HCT116 (cell line): ENCODE measurements at regions not wholly inside any gene's neighbourhood (a gene's known extent, or its start where the extent isn't known, plus 50 kb on each side); places are given as distances from the start of the nearest gene placed in this dataset.

Experiments used
- ATAC-seq: fragments of 200-7000 bp; cut with Tn5 transposase; 2 replicates; pipeline ENCODE4 v1.9.1; 2020; ENCODE audit warnings: mild to moderate bottlenecking, moderate library complexity
- BruUV-seq: library from RNA; stranded (reverse); fragments of 400-500 nt; replicated peaks from 2 replicates; lab custom pipeline; 2021; lab: Mats Ljungman, UMichigan
- CTCF ChIA-PET: fragments of 300-600 bp; sonication (Branson Sonifier 250); formaldehyde crosslinking; loops from one replicate; lab custom pipeline; 2021; ENCODE audit warnings: antibody characterized with exemption; lab: Charles Lee
- POLR2A ChIA-PET: fragments of 300-600, 350-600 bp; sonication (Branson Sonifier 250); formaldehyde crosslinking; loops from one replicate; lab custom pipeline; 2021; ENCODE audit warnings: antibody characterized with exemption; lab: Charles Lee
- RAD21 ChIA-PET, 2 experiments: fragments of 300-600 bp; sonication (Branson Sonifier 250); formaldehyde crosslinking; loops; one replicate each; lab custom pipeline; 2023; ENCODE audit warnings: low total read pairs in 2 of 2; ENCODE audit not compliant: uncharacterized antibody in 2 of 2, unreplicated experiment in 2 of 2, low non-redundant PET in 1 of 2; lab: Charles Lee
- DNase-seq: peaks from one replicate; pipeline ENCODE4 v3.0.0-alpha.2; 2010; ENCODE audit warnings: low read depth, low spot score
- H2AFZ ChIP-seq: fragments of 200-600 bp; shearing (Covaris generic), sonication (generic); 2 replicates; pipeline ENCODE4 v1.6.1; 2017; ENCODE audit warnings: low read depth, mixed run types, mixed read lengths, antibody characterized with exemption, low read length; ENCODE audit not compliant: poor library complexity, severe bottlenecking
- H3K27ac ChIP-seq: 2 replicates; pipeline ENCODE4 v1.5.1; 2012; ENCODE audit warnings: low read depth, low read length
- H3K27me3 ChIP-seq: fragments of 200-600 bp; sonication (generic); 2 replicates; pipeline ENCODE4 v1.6.1; 2016; ENCODE audit warnings: mixed run types, low read length, mixed read lengths; ENCODE audit not compliant: insufficient read depth
- H3K36me3 ChIP-seq, 2 experiments: fragments of 200-500 bp in 1 of 2; fragments of 200-600 bp in 1 of 2; sonication (Bioruptor generic) in 1 of 2; sonication (generic) in 1 of 2; 2 replicates each; pipeline versions ENCODE4 v1.5.1 to v1.6.1; 2014 to 2016; ENCODE audit warnings: low read length in 2 of 2, inconsistent platforms in 1 of 2, mixed read lengths in 1 of 2, mixed run types in 1 of 2; ENCODE audit not compliant: insufficient read depth in 2 of 2, control insufficient read depth in 1 of 2
- H3K4me1 ChIP-seq, 2 experiments: fragments of 200-600 bp in 1 of 2; sonication (generic) in 1 of 2; 2 replicates each; pipeline versions ENCODE4 v1.5.1 to v1.6.1; 2012 to 2017; ENCODE audit warnings: low read length in 2 of 2, inconsistent platforms in 1 of 2, mild to moderate bottlenecking in 1 of 2, mixed read lengths in 1 of 2, mixed run types in 1 of 2, moderate library complexity in 1 of 2; ENCODE audit not compliant: insufficient read depth in 2 of 2, control insufficient read depth in 1 of 2
- H3K4me2 ChIP-seq: fragments of 200-600 bp; sonication (generic); 2 replicates; pipeline ENCODE4 v1.6.1; 2017; ENCODE audit warnings: mixed run types, low read length, mixed read lengths
- H3K4me3 ChIP-seq, 2 experiments: fragments of 200-600 bp in 1 of 2; sonication (generic) in 1 of 2; replicated peaks in 1 of 2; 2 replicates each; pipeline ENCODE4 v1.5.1; 2011 to 2016; ENCODE audit warnings: low read length in 2 of 2, control low read depth in 1 of 2, low read depth in 1 of 2, mild to moderate bottlenecking in 1 of 2, mixed read lengths in 1 of 2, mixed run types in 1 of 2
- H3K79me2 ChIP-seq: fragments of 200-600 bp; sonication (generic); 2 replicates; pipeline ENCODE4 v1.6.1; 2017; ENCODE audit warnings: mild to moderate bottlenecking, mixed run types, low read length, moderate library complexity, mixed read lengths; ENCODE audit not compliant: insufficient read depth
- H3K9ac ChIP-seq: fragments of 200-600 bp; sonication (generic); 2 replicates; pipeline ENCODE4 v1.6.1; 2016; ENCODE audit warnings: low read length, mixed read lengths
- H3K9me2 ChIP-seq: fragments of 200-600 bp; sonication (generic), shearing (Covaris generic); 2 replicates; pipeline ENCODE4 v1.6.1; 2017; ENCODE audit warnings: mixed run types, mild to moderate bottlenecking, moderate library complexity; ENCODE audit not compliant: insufficient read depth
- H3K9me3 ChIP-seq, 2 experiments: fragments of 200-500 bp in 1 of 2; fragments of 200-600 bp in 1 of 2; sonication (Bioruptor generic) in 1 of 2; sonication (generic) in 1 of 2; 2 replicates each; pipeline ENCODE4 v1.6.1; 2014 to 2017; ENCODE audit warnings: low read length in 2 of 2, mixed read lengths in 2 of 2, inconsistent platforms in 1 of 2, low read depth in 1 of 2, mild to moderate bottlenecking in 1 of 2, mixed run types in 1 of 2, moderate library complexity in 1 of 2; ENCODE audit not compliant: control insufficient read depth in 1 of 2, insufficient read depth in 1 of 2
- H4K20me1 ChIP-seq: fragments of 200-600 bp; sonication (generic), shearing (Covaris generic); 2 replicates; pipeline ENCODE4 v1.6.1; 2017; ENCODE audit warnings: mixed run types, mild to moderate bottlenecking, moderate library complexity; ENCODE audit not compliant: insufficient read depth
- CBX3 ChIP-seq: IDR thresholded peaks from 2 replicates; pipeline ENCODE4 v1.6.1; 2012; ENCODE audit warnings: low read depth
- EGR1 ChIP-seq: IDR thresholded peaks from 2 replicates; pipeline ENCODE4 v1.6.1; 2012; ENCODE audit warnings: low read depth
- ELF1 ChIP-seq: IDR thresholded peaks from 2 replicates; pipeline ENCODE4 v1.6.1; 2012; ENCODE audit warnings: low read depth, borderline replicate concordance
- EZH2 ChIP-seq: fragments of 200-600 bp; sonication (generic); IDR thresholded peaks from 2 replicates; pipeline ENCODE4 v1.6.1; 2017; ENCODE audit warnings: antibody characterized with exemption, mixed run types
- EZH2phosphoT487 ChIP-seq: fragments of 200-600 bp; IDR thresholded peaks from 2 replicates; pipeline ENCODE4 v1.6.1; 2018; ENCODE audit warnings: antibody characterized with exemption, borderline replicate concordance
- JUND ChIP-seq: IDR thresholded peaks from 2 replicates; pipeline ENCODE4 v1.6.1; 2012
- POLR2A ChIP-seq: IDR thresholded peaks from 2 replicates; pipeline ENCODE4 v1.7.0; 2011; ENCODE audit warnings: borderline replicate concordance; ENCODE audit not compliant: insufficient read depth, insufficient read length; ENCODE audit errors: extremely low read depth
- POLR2AphosphoS5 ChIP-seq: IDR thresholded peaks from 2 replicates; pipeline ENCODE4 v1.6.1; 2011; ENCODE audit warnings: mild to moderate bottlenecking, low read depth, low read length, moderate library complexity
- RAD21 ChIP-seq: IDR thresholded peaks from 2 replicates; pipeline ENCODE4 v1.6.1; 2012; ENCODE audit warnings: low read depth, mild to moderate bottlenecking
- REST ChIP-seq: IDR thresholded peaks from 2 replicates; pipeline ENCODE4 v1.6.1; 2012; ENCODE audit warnings: low read depth
- SP1 ChIP-seq: IDR thresholded peaks from 2 replicates; pipeline ENCODE4 v1.6.1; 2012; ENCODE audit warnings: low read depth
- SRF ChIP-seq: IDR thresholded peaks from 2 replicates; pipeline ENCODE4 v1.6.1; 2012; ENCODE audit warnings: low read depth
- TCF7L2 ChIP-seq: IDR thresholded peaks from 2 replicates; pipeline ENCODE4 v1.7.0; 2011; ENCODE audit warnings: borderline replicate concordance, inconsistent platforms; ENCODE audit not compliant: insufficient read depth, insufficient read length; ENCODE audit errors: extremely low read depth
- YY1 ChIP-seq: IDR thresholded peaks from 2 replicates; pipeline ENCODE4 v1.6.1; 2011; ENCODE audit warnings: low read length, low read depth, moderate library complexity, mild to moderate bottlenecking; ENCODE audit not compliant: insufficient replicate concordance; ENCODE audit errors: extremely low read depth
- ZFX ChIP-seq: fragments of 450-650 bp; IDR thresholded peaks from 2 replicates; pipeline ENCODE4 v1.6.1; 2017
- ZNF274 ChIP-seq: fragments of 200-500 bp; sonication (Bioruptor generic); IDR thresholded peaks from 2 replicates; pipeline ENCODE4 v1.6.1; 2014; ENCODE audit warnings: mild to moderate bottlenecking, low read depth, low read length, inconsistent platforms
- intact Hi-C: fragments of 100-400 bp; cut with micrococcal nuclease; formaldehyde crosslinking; loops from 2 replicates; pipeline ENCODE4 v1.10.0; 2022
- TF ChIP-seq, protein P1 (sequence below): IDR thresholded peaks from 2 replicates; pipeline ENCODE4 v1.6.1; 2012
- TF ChIP-seq, protein P2 (sequence below): IDR thresholded peaks from 2 replicates; pipeline ENCODE4 v1.6.1; 2012
- TF ChIP-seq, protein P3 (sequence below): IDR thresholded peaks from 2 replicates; pipeline ENCODE4 v1.6.1; 2011; ENCODE audit warnings: mild to moderate bottlenecking, low read length, moderate library complexity; ENCODE audit not compliant: insufficient replicate concordance; ENCODE audit errors: extremely low read depth
- TF ChIP-seq, protein P4 (sequence below), 3 experiments: fragments of 200-600 bp in 1 of 3; sonication (generic) in 1 of 3; IDR thresholded peaks in 2 of 3; conservative IDR thresholded peaks in 1 of 3; 2 replicates each; pipeline ENCODE4 v1.5.1; 2012 to 2017; ENCODE audit warnings: low read depth in 2 of 3, low read length in 2 of 3, antibody characterized with exemption in 1 of 3, borderline replicate concordance in 1 of 3, control low read depth in 1 of 3, mild to moderate bottlenecking in 1 of 3, mixed read lengths in 1 of 3, mixed run types in 1 of 3, moderate library complexity in 1 of 3; ENCODE audit not compliant: insufficient read depth in 1 of 3

- CTCF ChIA-PET, result no interaction called here
- H3K4me1 ChIP-seq, result no peaks in the 10 kb centered on the region
- H3K9me3 ChIP-seq, result no peaks in the 10 kb centered on the region
- no peak overlapping the region for H2AFZ ChIP-seq
- no peaks in the 10 kb centered on the region for H3K27me3 ChIP-seq
- no peak overlapping the region for H3K4me2 ChIP-seq
- no peak overlapping the region for H3K9ac ChIP-seq
- H3K4me3 ChIP-seq, result no peak overlapping the region
- TF ChIP-seq ELF1 (no peak), RAD21 (no peak), CBX3 (no peak), EZH2phosphoT487 (no peak), TCF7L2 (no peak), EGR1 (no peak), ZFX (no peak), EZH2 (no peak), REST (no peak), JUND (no peak), POLR2A (no peak), YY1 (no peak), ZNF274 (no peak), SRF (no peak), POLR2AphosphoS5 (no peak), SP1 (no peak)
- TF ChIP-seq, protein P1, sequence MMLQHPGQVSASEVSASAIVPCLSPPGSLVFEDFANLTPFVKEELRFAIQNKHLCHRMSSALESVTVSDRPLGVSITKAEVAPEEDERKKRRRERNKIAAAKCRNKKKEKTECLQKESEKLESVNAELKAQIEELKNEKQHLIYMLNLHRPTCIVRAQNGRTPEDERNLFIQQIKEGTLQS, result no peak
- TF ChIP-seq, protein P2, sequence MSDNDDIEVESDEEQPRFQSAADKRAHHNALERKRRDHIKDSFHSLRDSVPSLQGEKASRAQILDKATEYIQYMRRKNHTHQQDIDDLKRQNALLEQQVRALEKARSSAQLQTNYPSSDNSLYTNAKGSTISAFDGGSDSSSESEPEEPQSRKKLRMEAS, result no peak
- TF ChIP-seq, protein P3, sequence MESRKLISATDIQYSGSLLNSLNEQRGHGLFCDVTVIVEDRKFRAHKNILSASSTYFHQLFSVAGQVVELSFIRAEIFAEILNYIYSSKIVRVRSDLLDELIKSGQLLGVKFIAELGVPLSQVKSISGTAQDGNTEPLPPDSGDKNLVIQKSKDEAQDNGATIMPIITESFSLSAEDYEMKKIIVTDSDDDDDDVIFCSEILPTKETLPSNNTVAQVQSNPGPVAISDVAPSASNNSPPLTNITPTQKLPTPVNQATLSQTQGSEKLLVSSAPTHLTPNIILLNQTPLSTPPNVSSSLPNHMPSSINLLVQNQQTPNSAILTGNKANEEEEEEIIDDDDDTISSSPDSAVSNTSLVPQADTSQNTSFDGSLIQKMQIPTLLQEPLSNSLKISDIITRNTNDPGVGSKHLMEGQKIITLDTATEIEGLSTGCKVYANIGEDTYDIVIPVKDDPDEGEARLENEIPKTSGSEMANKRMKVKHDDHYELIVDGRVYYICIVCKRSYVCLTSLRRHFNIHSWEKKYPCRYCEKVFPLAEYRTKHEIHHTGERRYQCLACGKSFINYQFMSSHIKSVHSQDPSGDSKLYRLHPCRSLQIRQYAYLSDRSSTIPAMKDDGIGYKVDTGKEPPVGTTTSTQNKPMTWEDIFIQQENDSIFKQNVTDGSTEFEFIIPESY, result no peak
- TF ChIP-seq, protein P4, sequence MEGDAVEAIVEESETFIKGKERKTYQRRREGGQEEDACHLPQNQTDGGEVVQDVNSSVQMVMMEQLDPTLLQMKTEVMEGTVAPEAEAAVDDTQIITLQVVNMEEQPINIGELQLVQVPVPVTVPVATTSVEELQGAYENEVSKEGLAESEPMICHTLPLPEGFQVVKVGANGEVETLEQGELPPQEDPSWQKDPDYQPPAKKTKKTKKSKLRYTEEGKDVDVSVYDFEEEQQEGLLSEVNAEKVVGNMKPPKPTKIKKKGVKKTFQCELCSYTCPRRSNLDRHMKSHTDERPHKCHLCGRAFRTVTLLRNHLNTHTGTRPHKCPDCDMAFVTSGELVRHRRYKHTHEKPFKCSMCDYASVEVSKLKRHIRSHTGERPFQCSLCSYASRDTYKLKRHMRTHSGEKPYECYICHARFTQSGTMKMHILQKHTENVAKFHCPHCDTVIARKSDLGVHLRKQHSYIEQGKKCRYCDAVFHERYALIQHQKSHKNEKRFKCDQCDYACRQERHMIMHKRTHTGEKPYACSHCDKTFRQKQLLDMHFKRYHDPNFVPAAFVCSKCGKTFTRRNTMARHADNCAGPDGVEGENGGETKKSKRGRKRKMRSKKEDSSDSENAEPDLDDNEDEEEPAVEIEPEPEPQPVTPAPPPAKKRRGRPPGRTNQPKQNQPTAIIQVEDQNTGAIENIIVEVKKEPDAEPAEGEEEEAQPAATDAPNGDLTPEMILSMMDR (IDR thresholded peaks at IDR 0.05 in 2 of 3, conservative IDR thresholded peaks at IDR 0.05 in 1 of 3; ENCODE audit: borderline replicate concordance in 1 of 3, insufficient read depth in 1 of 3, low read depth in 2 of 3, low read length in 2 of 3), result no peak
- TF ChIP-seq, all 23 proteins: peak for 0
- intact Hi-C loops, result no loop called here
- no peaks in the 10 kb centered on the region for H3K9me2 ChIP-seq
- no TSS peak for BruUV-seq
- no peaks in the 10 kb centered on the region for H3K79me2 ChIP-seq
- H4K20me1 ChIP-seq, result no peaks in the 10 kb centered on the region
- ChIA-PET POLR2A (no interaction called here), RAD21 (no interaction called here)
- DNase-seq, result no peak
- no peak overlapping the region for H3K27ac ChIP-seq
- no peaks in the 10 kb centered on the region for H3K36me3 ChIP-seq
- ATAC-seq, result no peak
These were observed 1351.5 kb downstream of the ZPLD1 start for GRCh38 chr3:103786296-103786695.
